AG20443 (cell line): ENCODE measurements at regions not wholly inside any gene's neighbourhood (a gene's known extent, or its start where the extent isn't known, plus 50 kb on each side); places are given as distances from the start of the nearest gene placed in this dataset.

Experiments
- DNase-seq: peaks from one replicate; pipeline ENCODE4 v3.0.0; 2012; ENCODE audit warnings: low spot score, mixed read lengths

- no peak for DNase-seq
These were observed 205.7 kb upstream of the FAM83B start for GRCh38 chr6:54640911-54641310.

- DNase-seq = peak; percentile 43
These were observed 200.3 kb upstream of the FAM83B start for GRCh38 chr6:54646069-54646950.

GRCh38 chr6:54646951-54647664 is 199.5 kb upstream of the FAM83B start:
- DNase-seq = no peak

GRCh38 chr6:54654381-54654780 is 192.2 kb upstream of the FAM83B start:
- DNase-seq = no peak

GRCh38 chr6:54655162-54655561 is 191.4 kb upstream of the FAM83B start:
- DNase-seq = no peak

- DNase-seq = no peak
These were observed 181.3 kb upstream of the FAM83B start for GRCh38 chr6:54665278-54665677.

GRCh38 chr6:54680531-54680930 is 166.0 kb upstream of the FAM83B start:
- no peak for DNase-seq

- no peak for DNase-seq
These were observed 165.3 kb upstream of the FAM83B start for GRCh38 chr6:54681267-54681666.

GRCh38 chr6:54681987-54682386 is 164.6 kb upstream of the FAM83B start:
- peak; percentile 69 for DNase-seq

- no peak for DNase-seq
These were observed 157.0 kb upstream of the FAM83B start for GRCh38 chr6:54689620-54690019.

GRCh38 chr6:54690596-54690995 is 156.0 kb upstream of the FAM83B start:
- DNase-seq = no peak

- DNase-seq = no peak
These were observed 151.5 kb upstream of the FAM83B start for GRCh38 chr6:54694928-54695532.

- no peak for DNase-seq
These were observed 150.8 kb upstream of the FAM83B start for GRCh38 chr6:54695815-54696214.

- peak; percentile 12 for DNase-seq
These were observed 149.1 kb upstream of the FAM83B start for GRCh38 chr6:54697424-54697823.

- peak; percentile 6 for DNase-seq
These were observed 147.6 kb upstream of the FAM83B start for GRCh38 chr6:54698974-54699373.

GRCh38 chr6:54700158-54700557 is 146.4 kb upstream of the FAM83B start:
- DNase-seq = no peak

GRCh38 chr6:54702772-54703171 is 143.8 kb upstream of the FAM83B start:
- DNase-seq = no peak

- no peak for DNase-seq
These were observed 140.2 kb upstream of the FAM83B start for GRCh38 chr6:54706391-54706790.

- peak; percentile 6 for DNase-seq
These were observed 139.5 kb upstream of the FAM83B start for GRCh38 chr6:54706844-54707605.

- no peak for DNase-seq
These were observed 136.1 kb upstream of the FAM83B start for GRCh38 chr6:54710456-54710855.

- no peak for DNase-seq
These were observed 130.6 kb upstream of the FAM83B start for GRCh38 chr6:54716010-54716409.

- DNase-seq = no peak
These were observed 129.7 kb upstream of the FAM83B start for GRCh38 chr6:54716877-54717276.
